ENCODE measurements at regions not wholly inside any gene's neighbourhood (a gene's known extent, or its start where the extent isn't known, plus 50 kb on each side); places are given as distances from the start of the nearest gene placed in this dataset.

- Histone ChIP-seq H3K27ac (no peak overlapping the region), H3K36me3 (no peaks in the 10 kb centered on the region), H3K27me3 (no peaks in the 10 kb centered on the region), H4K20me1 (no peaks in the 10 kb centered on the region), H3K4me1 (no peaks in the 10 kb centered on the region), H3K9me3 (no peaks in the 10 kb centered on the region), H3K9ac (no peak overlapping the region), H3K4me2 (no peak overlapping the region), H3K4me3 (no peak overlapping the region)
- no peak for TF ChIP-seq Cebpa-rat (IDR thresholded peaks at IDR 0.05)
Observed at GRCh38 chr5:104372796-104373195, 810.2 kb upstream of the NUDT12 start.

GRCh38 chr5:104372376-104372775 lies 809.8 kb upstream of the NUDT12 start:
- no peak overlapping the region for H3K4me2 ChIP-seq
- H3K27me3 ChIP-seq = no peaks in the 10 kb centered on the region
- no peak overlapping the region for H3K9ac ChIP-seq
- no peaks in the 10 kb centered on the region for H3K4me1 ChIP-seq
- no peak for TF ChIP-seq Cebpa-rat (IDR thresholded peaks at IDR 0.05)
- no peak overlapping the region for H3K27ac ChIP-seq
- no peaks in the 10 kb centered on the region for H4K20me1 ChIP-seq
- H3K36me3 ChIP-seq = no peaks in the 10 kb centered on the region
- no peak overlapping the region for H3K4me3 ChIP-seq
- no peaks in the 10 kb centered on the region for H3K9me3 ChIP-seq

GRCh38 chr5:104370523-104370922 lies 807.9 kb upstream of the NUDT12 start:
- Histone ChIP-seq H3K36me3 (no peaks in the 10 kb centered on the region), H3K9ac (no peak overlapping the region), H3K4me2 (no peak overlapping the region), H3K4me3 (no peak overlapping the region), H4K20me1 (no peaks in the 10 kb centered on the region), H3K9me3 (no peaks in the 10 kb centered on the region), H3K4me1 (no peaks in the 10 kb centered on the region), H3K27me3 (no peaks in the 10 kb centered on the region), H3K27ac (no peak overlapping the region)
- TF ChIP-seq Cebpa-rat (IDR thresholded peaks at IDR 0.05) = no peak

- Histone ChIP-seq H3K4me1 (no peaks in the 10 kb centered on the region), H3K9me3 (no peaks in the 10 kb centered on the region), H3K36me3 (no peaks in the 10 kb centered on the region), H3K4me3 (no peak overlapping the region), H3K27me3 (no peaks in the 10 kb centered on the region), H3K9ac (no peak overlapping the region), H3K27ac (no peak overlapping the region), H3K4me2 (no peak overlapping the region), H4K20me1 (no peaks in the 10 kb centered on the region)
- no peak for TF ChIP-seq Cebpa-rat (IDR thresholded peaks at IDR 0.05)
Observed at GRCh38 chr5:104367978-104368377, 805.4 kb upstream of the NUDT12 start.

GRCh38 chr5:104363567-104363966 lies 801.0 kb upstream of the NUDT12 start:
- Histone ChIP-seq H3K4me3 (no peak overlapping the region), H3K27me3 (no peaks in the 10 kb centered on the region), H3K9ac (no peak overlapping the region), H3K4me1 (no peaks in the 10 kb centered on the region), H3K36me3 (no peaks in the 10 kb centered on the region), H3K27ac (no peak overlapping the region), H4K20me1 (no peaks in the 10 kb centered on the region), H3K9me3 (no peaks in the 10 kb centered on the region), H3K4me2 (no peak overlapping the region)
- TF ChIP-seq Cebpa-rat (IDR thresholded peaks at IDR 0.05) = no peak

GRCh38 chr5:104361932-104362331 lies 799.3 kb upstream of the NUDT12 start:
- Histone ChIP-seq H3K9ac (no peak overlapping the region), H3K4me2 (no peak overlapping the region), H4K20me1 (no peaks in the 10 kb centered on the region), H3K27ac (no peak overlapping the region), H3K4me1 (no peaks in the 10 kb centered on the region), H3K9me3 (no peaks in the 10 kb centered on the region), H3K27me3 (no peaks in the 10 kb centered on the region), H3K36me3 (no peaks in the 10 kb centered on the region), H3K4me3 (no peak overlapping the region)
- TF ChIP-seq Cebpa-rat (IDR thresholded peaks at IDR 0.05) = no peak

GRCh38 chr5:104355350-104355749 lies 792.8 kb upstream of the NUDT12 start:
- no peak for TF ChIP-seq Cebpa-rat (IDR thresholded peaks at IDR 0.05)
- H3K4me2 ChIP-seq = no peak overlapping the region
- no peaks in the 10 kb centered on the region for H3K9me3 ChIP-seq
- H3K36me3 ChIP-seq = no peaks in the 10 kb centered on the region
- H3K4me1 ChIP-seq = peaks cover 9% of the 10 kb centered on the region
- H3K27me3 ChIP-seq = no peaks in the 10 kb centered on the region
- no peak overlapping the region for H3K4me3 ChIP-seq
- H3K27ac ChIP-seq = no peak overlapping the region
- H4K20me1 ChIP-seq = no peaks in the 10 kb centered on the region
- H3K9ac ChIP-seq = no peak overlapping the region

- Histone ChIP-seq H3K36me3 (no peaks in the 10 kb centered on the region), H3K9ac (no peak overlapping the region), H3K4me3 (no peak overlapping the region), H3K27ac (no peak overlapping the region), H4K20me1 (no peaks in the 10 kb centered on the region), H3K27me3 (no peaks in the 10 kb centered on the region), H3K4me1 (peaks cover 9% of the 10 kb centered on the region), H3K4me2 (no peak overlapping the region), H3K9me3 (no peaks in the 10 kb centered on the region)
- no peak for TF ChIP-seq Cebpa-rat (IDR thresholded peaks at IDR 0.05)
Observed at GRCh38 chr5:104353371-104353770, 790.8 kb upstream of the NUDT12 start.

GRCh38 chr5:104352954-104353353 lies 790.4 kb upstream of the NUDT12 start:
- Histone ChIP-seq H3K4me2 (no peak overlapping the region), H3K9ac (no peak overlapping the region), H3K27me3 (no peaks in the 10 kb centered on the region), H3K36me3 (no peaks in the 10 kb centered on the region), H3K9me3 (no peaks in the 10 kb centered on the region), H4K20me1 (no peaks in the 10 kb centered on the region), H3K4me1 (peaks cover 9% of the 10 kb centered on the region), H3K27ac (no peak overlapping the region), H3K4me3 (no peak overlapping the region)
- TF ChIP-seq Cebpa-rat (IDR thresholded peaks at IDR 0.05) = no peak

- Histone ChIP-seq H3K4me1 (no peaks in the 10 kb centered on the region), H4K20me1 (no peaks in the 10 kb centered on the region), H3K27ac (no peak overlapping the region), H3K36me3 (no peaks in the 10 kb centered on the region), H3K4me2 (no peak overlapping the region), H3K9ac (no peak overlapping the region), H3K4me3 (no peak overlapping the region), H3K27me3 (no peaks in the 10 kb centered on the region), H3K9me3 (no peaks in the 10 kb centered on the region)
- no peak for TF ChIP-seq Cebpa-rat (IDR thresholded peaks at IDR 0.05)
Observed at GRCh38 chr5:104347119-104347708, 784.6 kb upstream of the NUDT12 start.
